HG02840 (cell line): ENCODE measurements at regions not wholly inside any gene's neighbourhood (a gene's known extent, or its start where the extent isn't known, plus 50 kb on each side); places are given as distances from the start of the nearest gene placed in this dataset.
"Not testable (repeated sequence)": the region's sequence is repeated elsewhere in the genome, so short reads cannot be mapped to it uniquely, and the experiment has no call there.

ENCODE experiments used
- ATAC-seq: cut with Tn5 transposase; IDR thresholded peaks from one replicate; pipeline ENCODE4 v1.9.1; 2021; ENCODE audit warnings: mild to moderate bottlenecking, moderate library complexity, moderate number of reproducible peaks; ENCODE audit not compliant: unreplicated experiment, low FRiP score

GRCh38 chr13:56700324-56700723 is 440.4 kb upstream of the PRR20A start:
- no peak for ATAC-seq

GRCh38 chr13:56706485-56706884 is 434.2 kb upstream of the PRR20A start:
- ATAC-seq: no peak

GRCh38 chr13:56713656-56714055 is 427.1 kb upstream of the PRR20A start:
- ATAC-seq: no peak

- ATAC-seq: no peak
Measured at GRCh38 chr13:56718791-56719190, 421.9 kb upstream of the PRR20A start.

GRCh38 chr13:56720841-56721240 is 419.9 kb upstream of the PRR20A start:
- no peak for ATAC-seq

- no peak for ATAC-seq
Measured at GRCh38 chr13:56735537-56735942, 405.2 kb upstream of the PRR20A start.

- ATAC-seq: no peak
Measured at GRCh38 chr13:56736966-56737365, 403.8 kb upstream of the PRR20A start.

GRCh38 chr13:56752636-56753035 is 388.1 kb upstream of the PRR20A start:
- ATAC-seq: no peak

GRCh38 chr13:56755181-56755935 is 385.4 kb upstream of the PRR20A start:
- no peak for ATAC-seq

- ATAC-seq: not testable (repeated sequence)
Measured at GRCh38 chr13:56763333-56763732, 377.4 kb upstream of the PRR20A start.

GRCh38 chr13:56773148-56773547 is 367.6 kb upstream of the PRR20A start:
- no peak for ATAC-seq

GRCh38 chr13:56789527-56789926 is 351.2 kb upstream of the PRR20A start:
- ATAC-seq: no peak

GRCh38 chr13:56837161-56837560 is 303.6 kb upstream of the PRR20A start:
- no peak for ATAC-seq

GRCh38 chr13:56850852-56851251 is 289.9 kb upstream of the PRR20A start:
- ATAC-seq: no peak

GRCh38 chr13:56861476-56861875 is 279.2 kb upstream of the PRR20A start:
- ATAC-seq: no peak

GRCh38 chr13:56864451-56864850 is 276.3 kb upstream of the PRR20A start:
- ATAC-seq: no peak

GRCh38 chr13:56865416-56865815 is 275.3 kb upstream of the PRR20A start:
- ATAC-seq: no peak

GRCh38 chr13:56869671-56870070 is 271.0 kb upstream of the PRR20A start:
- no peak for ATAC-seq

GRCh38 chr13:56886398-56886797 is 254.3 kb upstream of the PRR20A start:
- no peak for ATAC-seq

- ATAC-seq: no peak
Measured at GRCh38 chr13:56888455-56888854, 252.3 kb upstream of the PRR20A start.

- no peak for ATAC-seq
Measured at GRCh38 chr13:56893843-56894242, 246.9 kb upstream of the PRR20A start.

GRCh38 chr13:56900549-56901279 is 240.0 kb upstream of the PRR20A start:
- no peak for ATAC-seq
